WERI-Rb-1 (cell line): ENCODE measurements at regions not wholly inside any gene's neighbourhood (a gene's known extent, or its start where the extent isn't known, plus 50 kb on each side); places are given as distances from the start of the nearest gene placed in this dataset.

ENCODE experiments used
- DNase-seq: peaks from one replicate; pipeline ENCODE4 v3.0.0-alpha.2; 2020
- H3K27ac ChIP-seq: fragments of 250-450 bp; sonication (Bioruptor Pico); 2 replicates; pipeline ENCODE4 v1.5.1; 2020; ENCODE audit warnings: mild to moderate bottlenecking, moderate library complexity
- H3K27me3 ChIP-seq: fragments of 250-450 bp; sonication (Bioruptor Pico); 2 replicates; pipeline ENCODE4 v1.5.1; 2021; ENCODE audit warnings: mild to moderate bottlenecking, low read depth, moderate library complexity; ENCODE audit not compliant: insufficient read depth, severe bottlenecking
- H3K36me3 ChIP-seq: fragments of 250-450 bp; sonication (Bioruptor Pico); 2 replicates; pipeline ENCODE4 v1.5.1; 2020; ENCODE audit warnings: mild to moderate bottlenecking, moderate library complexity
- H3K4me3 ChIP-seq: 2 replicates; pipeline ENCODE4 v1.5.1; 2011; ENCODE audit warnings: low read depth, mild to moderate bottlenecking, control low read depth, low read length
- H3K9me3 ChIP-seq: fragments of 250-450 bp; sonication (Bioruptor Pico); 2 replicates; pipeline ENCODE4 v1.5.1; 2021; ENCODE audit warnings: mild to moderate bottlenecking, moderate library complexity; ENCODE audit not compliant: severe bottlenecking
- TF ChIP-seq, protein P1 (sequence below): IDR thresholded peaks from 2 replicates; pipeline ENCODE4 v1.5.1; 2011; ENCODE audit warnings: low read depth, mild to moderate bottlenecking, control low read depth, inconsistent platforms, low read length

DNA sequence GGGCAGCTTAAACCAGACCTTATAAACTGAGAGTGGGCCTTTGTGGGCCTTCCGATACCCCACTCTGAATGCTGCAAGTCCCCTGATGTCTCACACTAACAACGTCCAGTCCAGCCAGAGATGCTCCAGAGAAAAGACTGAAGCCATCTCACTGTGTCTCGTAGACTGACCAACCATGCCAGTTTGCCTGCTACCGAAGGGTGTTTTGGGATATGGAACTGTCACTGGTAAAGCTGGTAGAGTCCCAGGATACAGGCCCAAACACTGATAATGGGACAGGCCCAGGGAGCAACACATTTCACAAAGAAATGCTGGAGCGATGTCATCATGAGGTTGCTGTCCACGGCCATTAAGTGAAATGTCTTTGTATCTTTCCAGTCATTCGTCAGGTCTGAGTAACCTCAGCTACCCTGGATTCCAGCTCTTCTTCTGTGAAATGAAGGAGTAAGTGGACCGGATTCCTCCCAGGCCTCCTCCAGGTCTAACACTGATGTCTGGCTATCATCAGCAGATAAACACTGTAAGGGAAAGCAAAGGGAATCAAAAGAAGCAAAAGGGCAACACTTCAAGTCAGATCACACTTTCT, 81.6 kb downstream of the SLC5A7 start:
- DNase-seq = no peak
- TF ChIP-seq, protein P1, sequence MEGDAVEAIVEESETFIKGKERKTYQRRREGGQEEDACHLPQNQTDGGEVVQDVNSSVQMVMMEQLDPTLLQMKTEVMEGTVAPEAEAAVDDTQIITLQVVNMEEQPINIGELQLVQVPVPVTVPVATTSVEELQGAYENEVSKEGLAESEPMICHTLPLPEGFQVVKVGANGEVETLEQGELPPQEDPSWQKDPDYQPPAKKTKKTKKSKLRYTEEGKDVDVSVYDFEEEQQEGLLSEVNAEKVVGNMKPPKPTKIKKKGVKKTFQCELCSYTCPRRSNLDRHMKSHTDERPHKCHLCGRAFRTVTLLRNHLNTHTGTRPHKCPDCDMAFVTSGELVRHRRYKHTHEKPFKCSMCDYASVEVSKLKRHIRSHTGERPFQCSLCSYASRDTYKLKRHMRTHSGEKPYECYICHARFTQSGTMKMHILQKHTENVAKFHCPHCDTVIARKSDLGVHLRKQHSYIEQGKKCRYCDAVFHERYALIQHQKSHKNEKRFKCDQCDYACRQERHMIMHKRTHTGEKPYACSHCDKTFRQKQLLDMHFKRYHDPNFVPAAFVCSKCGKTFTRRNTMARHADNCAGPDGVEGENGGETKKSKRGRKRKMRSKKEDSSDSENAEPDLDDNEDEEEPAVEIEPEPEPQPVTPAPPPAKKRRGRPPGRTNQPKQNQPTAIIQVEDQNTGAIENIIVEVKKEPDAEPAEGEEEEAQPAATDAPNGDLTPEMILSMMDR = no peak
- no peaks in the 10 kb centered on the region for H3K36me3 ChIP-seq

DNA sequence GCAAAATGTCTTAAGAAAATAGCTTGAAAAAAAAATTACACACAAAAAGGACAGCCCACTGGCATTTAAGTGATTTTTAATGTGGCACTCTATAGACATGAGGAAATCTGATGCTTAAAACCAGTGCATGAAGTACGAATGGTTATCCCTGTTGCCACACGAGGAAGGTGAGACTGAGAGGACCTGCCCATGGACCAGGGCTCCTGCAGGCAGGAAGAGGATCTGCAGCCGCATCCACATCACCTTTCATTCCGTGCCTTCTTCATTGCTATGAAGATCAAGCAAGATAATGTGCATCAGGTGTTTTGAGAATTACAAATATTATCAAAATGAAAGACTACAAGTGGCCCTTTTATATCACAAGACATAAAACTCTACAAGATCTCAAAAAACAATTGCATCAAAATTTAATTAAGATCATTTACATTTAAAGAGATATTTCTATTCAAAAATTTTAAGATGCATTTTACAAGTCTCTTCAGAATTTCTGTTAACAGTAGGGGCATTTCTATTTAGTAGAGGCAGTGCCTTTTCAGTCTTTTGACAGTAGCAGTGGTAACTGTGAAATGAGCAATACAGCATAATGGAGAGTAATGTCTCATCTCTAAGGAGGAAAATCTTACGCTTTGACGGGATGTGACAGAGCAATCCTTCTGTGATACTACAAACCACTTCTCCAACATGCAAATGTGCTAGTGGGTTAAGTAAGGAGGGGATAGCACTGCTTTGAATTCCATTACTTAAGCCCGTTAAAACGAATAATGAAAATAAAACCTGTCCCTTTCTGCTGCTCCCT, 83.4 kb downstream of the SLC5A7 start:
- TF ChIP-seq, protein P1 = peak; percentile 26; the same call in 1 of the 2 replicates
- Histone ChIP-seq H3K27me3 (peaks cover 77% of the 10 kb centered on the region), H3K27ac (no peak overlapping the region), H3K36me3 (no peaks in the 10 kb centered on the region), H3K4me3 (no peak overlapping the region), H3K9me3 (no peaks in the 10 kb centered on the region)
- no peak for DNase-seq

More for the DNA sequence above, 81.6 kb downstream of the SLC5A7 start:
- no peak overlapping the region for H3K27ac ChIP-seq
- no peaks in the 10 kb centered on the region for H3K9me3 ChIP-seq
- H3K27me3 ChIP-seq = peaks cover 62% of the 10 kb centered on the region
- no peak overlapping the region for H3K4me3 ChIP-seq

DNA sequence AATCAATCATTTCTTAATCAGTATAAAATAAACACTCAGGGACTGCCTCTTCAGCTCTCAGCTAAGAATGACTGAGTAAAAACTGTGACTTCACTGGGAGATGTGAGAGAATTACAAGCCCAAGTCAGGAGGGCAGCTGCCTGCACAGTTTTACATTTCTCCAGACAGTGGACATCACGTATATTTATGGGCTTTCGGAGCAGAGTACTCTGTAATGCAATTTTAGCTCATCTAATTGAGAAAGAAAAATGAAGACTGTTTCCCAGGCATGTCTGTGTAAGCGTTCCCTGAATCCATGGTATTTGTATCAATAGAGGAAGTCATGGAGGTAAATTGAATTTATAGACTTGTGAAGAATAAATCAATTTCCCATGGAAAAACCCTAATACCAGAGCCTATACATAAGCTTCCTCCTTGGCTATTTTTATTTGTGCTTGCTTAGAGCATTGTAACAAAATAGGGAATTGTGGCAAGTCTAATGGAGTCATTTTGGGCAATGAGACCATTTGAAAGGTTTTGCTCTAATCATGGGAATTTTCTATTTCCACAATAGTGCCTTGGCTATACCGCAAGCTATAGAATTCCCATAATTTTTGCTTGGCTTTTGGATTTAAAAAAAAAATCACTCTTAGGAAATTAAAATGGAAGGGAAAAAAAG, 87.2 kb downstream of the SLC5A7 start:
- DNase-seq = no peak
- H3K27me3 ChIP-seq = peaks cover 77% of the 10 kb centered on the region
- H3K4me3 ChIP-seq = no peak overlapping the region
- no peaks in the 10 kb centered on the region for H3K9me3 ChIP-seq
- H3K36me3 ChIP-seq = no peaks in the 10 kb centered on the region
- TF ChIP-seq, protein P1 = no peak
- no peak overlapping the region for H3K27ac ChIP-seq

DNA sequence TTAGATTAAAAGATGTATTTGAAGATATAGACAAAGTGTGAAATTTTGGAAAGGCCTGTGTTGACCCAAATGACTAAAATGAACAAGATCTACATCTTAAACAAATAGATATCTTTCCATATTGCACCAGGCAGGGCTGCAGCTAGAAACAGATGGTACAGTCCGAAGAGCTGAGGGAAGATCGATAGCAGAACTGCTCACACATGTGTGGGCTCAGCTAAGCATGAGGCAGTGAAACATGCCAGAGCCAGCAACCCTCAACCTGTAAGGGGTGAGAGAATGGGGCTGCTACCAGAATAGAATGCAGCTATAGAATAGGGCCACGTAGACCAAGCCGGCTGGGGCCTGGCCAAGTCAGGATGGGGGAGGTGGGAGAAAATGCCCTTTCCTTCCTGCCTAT, 87.8 kb downstream of the SLC5A7 start:
- no peaks in the 10 kb centered on the region for H3K9me3 ChIP-seq
- H3K27ac ChIP-seq = no peak overlapping the region
- H3K36me3 ChIP-seq = no peaks in the 10 kb centered on the region
- H3K4me3 ChIP-seq = no peak overlapping the region
- DNase-seq = no peak
- TF ChIP-seq, protein P1 = no peak
- peaks cover 73% of the 10 kb centered on the region for H3K27me3 ChIP-seq

DNA sequence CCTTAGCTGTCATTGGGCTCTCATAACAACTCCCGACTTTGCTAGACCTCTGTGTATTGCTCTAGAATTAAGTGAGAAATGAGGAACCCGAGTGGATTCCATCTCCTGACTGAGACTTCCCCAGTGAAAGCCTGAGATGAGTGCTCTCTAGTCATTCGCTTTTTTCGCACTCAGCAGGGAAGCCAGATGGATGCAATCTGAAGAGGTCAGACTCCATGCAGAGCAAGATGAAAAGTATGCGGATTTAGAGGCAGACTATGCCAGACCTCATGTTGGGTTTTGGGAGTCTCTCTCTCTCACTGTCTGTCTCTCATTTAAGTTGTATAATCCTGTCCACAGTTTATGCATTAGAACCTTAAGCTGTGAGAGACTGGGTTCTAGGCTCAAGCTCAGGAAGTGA, 88.6 kb downstream of the SLC5A7 start:
- H3K9me3 ChIP-seq = no peaks in the 10 kb centered on the region
- peaks cover 65% of the 10 kb centered on the region for H3K27me3 ChIP-seq
- TF ChIP-seq, protein P1 = no peak
- H3K27ac ChIP-seq = no peak overlapping the region
- no peak overlapping the region for H3K4me3 ChIP-seq
- H3K36me3 ChIP-seq = no peaks in the 10 kb centered on the region
- no peak for DNase-seq
